Midbrain (tissue), 1 donor: ENCODE measurements at regions not wholly inside any gene's neighbourhood (a gene's known extent, or its start where the extent isn't known, plus 50 kb on each side); places are given as distances from the start of the nearest gene placed in this dataset.

Source experiments
- DNase-seq: peaks from one replicate; lab custom pipeline; 2025; lab: John Stamatoyannopoulos, UW

GRCh38 chr3:21140785-21141184 lies 610.2 kb downstream of the ZNF385D start:
- no peak for DNase-seq

GRCh38 chr3:21138085-21138484 lies 612.9 kb downstream of the ZNF385D start:
- DNase-seq, result no peak

DNA sequence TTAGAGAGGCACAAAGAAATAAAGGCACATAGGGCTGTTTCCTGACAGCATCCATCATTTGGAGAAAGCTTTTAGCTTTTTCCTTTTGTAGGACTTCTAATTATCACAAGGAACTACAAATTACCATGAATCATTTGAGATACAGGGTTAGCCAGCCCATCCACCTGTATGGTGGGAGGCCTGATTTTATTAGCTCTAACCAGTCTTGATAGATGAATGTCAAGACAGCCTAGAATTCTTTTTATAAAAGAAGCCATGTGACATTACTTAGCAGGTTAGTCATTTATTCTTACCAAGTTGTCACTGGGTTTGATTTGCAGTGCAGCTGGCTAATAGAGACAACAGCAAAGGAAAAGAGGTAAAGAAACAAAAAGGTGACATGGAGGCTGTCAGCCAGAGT lies 618.1 kb downstream of the ZNF385D start:
- DNase-seq, result no peak

- DNase-seq, result no peak
These were observed 630.2 kb downstream of the ZNF385D start for GRCh38 chr3:21120826-21121225.

- DNase-seq, result no peak
These were observed 633.6 kb downstream of the ZNF385D start for GRCh38 chr3:21117370-21117769.

DNA sequence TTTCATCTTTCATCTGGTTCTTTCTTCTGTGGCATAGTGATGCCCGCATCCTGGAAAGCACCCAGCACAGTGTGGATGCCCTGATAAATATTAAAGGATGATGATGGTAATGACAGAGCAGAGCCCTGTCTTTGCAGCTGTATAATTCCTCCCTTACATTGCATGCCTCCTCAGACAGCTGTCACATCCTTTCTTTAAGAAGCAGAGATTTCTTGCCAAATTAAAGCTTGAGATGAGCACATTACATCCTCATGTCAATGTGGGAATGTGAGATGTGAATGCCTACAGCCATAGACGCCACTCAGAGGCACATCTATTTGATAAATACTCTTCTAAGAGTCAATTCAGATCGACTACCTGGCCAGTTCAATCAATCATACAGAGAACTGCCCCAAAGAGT lies 642.0 kb downstream of the ZNF385D start:
- no peak for DNase-seq

DNA sequence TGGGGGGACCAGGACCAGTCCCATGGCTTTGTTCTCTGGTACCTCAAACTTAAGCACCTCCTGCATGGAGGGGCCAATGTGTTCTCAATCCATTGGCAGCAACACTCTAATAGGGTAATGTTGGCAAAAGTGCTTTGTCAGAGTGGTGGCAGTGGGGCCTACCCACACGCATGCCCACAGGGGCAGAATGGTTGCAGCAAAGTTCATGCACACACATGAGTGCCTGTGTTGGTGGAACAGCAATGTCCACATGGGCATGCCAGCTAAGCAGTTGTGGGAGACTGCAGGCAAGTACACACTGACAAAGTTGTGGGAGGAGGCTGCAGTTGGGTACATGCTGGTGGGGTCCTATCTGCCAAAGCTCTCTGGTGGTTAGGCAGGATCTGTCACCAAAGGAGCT lies 645.2 kb downstream of the ZNF385D start:
- no peak for DNase-seq

- DNase-seq, result no peak
These were observed 650.2 kb downstream of the ZNF385D start for GRCh38 chr3:21100656-21101359.

- DNase-seq, result no peak
These were observed 656.3 kb downstream of the ZNF385D start for GRCh38 chr3:21094686-21095085.

DNA sequence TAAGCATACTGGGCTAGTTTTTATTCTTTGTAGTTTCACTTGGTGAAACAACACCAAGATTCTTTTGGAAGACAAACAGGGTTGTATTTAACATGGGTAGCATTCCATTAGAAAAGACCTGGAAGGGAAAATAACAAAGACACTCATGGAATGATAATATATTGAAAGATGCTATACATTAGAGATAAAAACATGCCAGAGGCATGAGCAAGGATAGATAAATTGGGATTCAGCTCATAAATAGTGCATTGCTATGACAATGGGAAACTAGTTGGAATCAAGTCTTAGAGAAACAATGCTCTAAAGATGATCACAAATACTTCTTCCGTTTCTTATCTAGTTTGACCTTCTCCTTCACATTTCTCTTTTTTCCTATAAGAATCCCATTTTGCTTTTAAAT lies 677.4 kb downstream of the ZNF385D start:
- DNase-seq, result no peak

DNA sequence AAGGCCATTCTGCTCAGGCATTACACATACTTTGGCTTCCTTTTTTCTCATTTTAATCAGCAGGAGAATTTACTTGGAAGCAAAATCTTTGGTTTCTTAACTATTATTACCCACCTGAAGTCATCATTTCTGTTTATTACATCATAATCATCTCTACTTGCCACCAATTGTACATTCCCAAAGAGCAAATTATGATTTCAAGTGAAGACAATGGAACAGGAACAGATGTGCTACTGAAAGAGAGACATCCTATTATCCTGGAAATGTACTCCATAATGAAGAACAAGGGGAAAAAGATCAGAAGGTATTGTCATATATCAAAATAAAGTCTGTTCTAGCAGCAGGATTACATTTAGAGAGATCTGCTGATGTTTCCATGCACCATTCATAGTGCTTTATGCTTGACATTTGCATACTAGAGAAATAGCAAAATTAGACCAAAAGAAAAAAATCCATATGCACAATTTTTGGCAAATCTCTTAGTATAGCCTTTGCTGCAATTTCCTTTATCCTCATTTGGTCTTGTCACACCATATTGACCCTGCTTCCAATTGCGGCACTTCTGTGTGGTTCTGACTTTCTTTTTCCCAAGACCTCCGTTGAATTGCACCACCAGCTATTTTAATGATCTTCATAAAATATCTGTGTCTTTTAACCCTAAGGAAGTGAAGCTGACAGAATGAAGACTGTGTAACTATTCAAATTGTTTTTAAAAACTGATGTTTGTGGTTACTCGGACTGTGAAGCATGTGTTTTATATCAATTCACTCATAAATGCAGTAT lies 683.8 kb downstream of the ZNF385D start:
- DNase-seq, result no peak

DNA sequence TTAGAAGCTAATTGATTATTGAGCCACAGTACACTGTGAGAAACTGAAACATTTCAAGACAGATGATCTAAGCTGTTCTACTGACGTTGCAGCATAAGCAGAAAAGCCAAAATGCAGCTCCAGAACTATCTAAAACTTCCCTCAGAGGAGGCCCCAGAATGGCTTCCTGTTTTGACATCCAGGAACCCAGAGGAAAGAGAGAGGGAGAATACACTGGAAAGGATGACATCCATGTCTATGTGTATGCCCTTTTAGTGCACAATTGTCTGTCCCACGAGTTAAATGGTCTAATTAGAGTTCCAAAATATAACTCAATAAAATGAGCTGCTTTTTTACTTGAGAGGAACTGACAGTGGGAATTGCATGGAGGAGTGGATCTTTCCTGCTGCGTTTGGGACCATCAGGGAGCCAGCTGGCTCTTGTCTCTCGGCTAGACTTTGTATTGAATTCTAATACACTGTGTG lies 688.1 kb downstream of the ZNF385D start:
- no peak for DNase-seq

- DNase-seq, result no peak
These were observed 691.6 kb downstream of the ZNF385D start for GRCh38 chr3:21059404-21059803.

- DNase-seq, result no peak
These were observed 694.7 kb downstream of the ZNF385D start for GRCh38 chr3:21056293-21056692.

- DNase-seq, result no peak
These were observed 696.0 kb downstream of the ZNF385D start for GRCh38 chr3:21055015-21055414.

DNA sequence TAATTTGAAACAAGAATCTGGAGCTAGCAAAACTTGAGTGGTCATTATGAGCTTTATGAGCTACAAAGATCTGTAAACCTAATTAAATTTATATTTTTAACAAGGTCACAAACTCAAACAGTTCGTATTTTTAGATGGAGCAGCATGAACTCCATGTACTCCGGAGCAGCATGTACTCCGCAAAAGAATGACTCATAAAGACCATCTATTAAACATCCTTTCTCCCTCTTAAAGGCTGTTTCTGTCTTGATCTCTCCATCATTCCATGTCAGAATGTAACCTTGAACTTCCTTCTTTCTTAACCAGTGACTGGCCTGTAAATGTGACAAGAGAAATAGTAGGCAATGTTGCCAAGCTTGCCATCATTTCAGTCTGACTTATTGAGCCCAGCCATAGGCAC lies 696.9 kb downstream of the ZNF385D start:
- no peak for DNase-seq

GRCh38 chr3:21049334-21050062 lies 701.5 kb downstream of the ZNF385D start:
- DNase-seq, result no peak

- no peak for DNase-seq
These were observed 707.9 kb downstream of the ZNF385D start for GRCh38 chr3:21043139-21043538.

DNA sequence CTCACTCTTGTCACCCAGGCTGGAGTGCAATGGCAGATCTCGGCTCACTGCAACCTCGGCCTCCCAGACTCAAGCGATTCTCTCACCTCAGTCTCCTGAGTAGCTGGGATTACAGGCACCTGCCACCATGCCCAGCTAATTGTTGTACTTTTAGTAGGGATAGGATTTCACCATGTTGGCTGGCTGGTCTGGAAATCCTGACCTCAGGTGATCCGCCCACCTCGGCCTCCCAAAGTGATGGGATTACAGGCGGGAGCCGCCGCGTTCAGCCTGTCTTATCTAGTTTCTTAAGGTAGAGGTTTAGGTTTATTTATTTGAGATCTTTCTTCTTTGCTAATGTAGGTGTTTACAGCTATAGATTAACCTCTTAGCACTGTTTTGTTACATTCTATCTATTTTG lies 708.8 kb downstream of the ZNF385D start:
- DNase-seq, result no peak

DNA sequence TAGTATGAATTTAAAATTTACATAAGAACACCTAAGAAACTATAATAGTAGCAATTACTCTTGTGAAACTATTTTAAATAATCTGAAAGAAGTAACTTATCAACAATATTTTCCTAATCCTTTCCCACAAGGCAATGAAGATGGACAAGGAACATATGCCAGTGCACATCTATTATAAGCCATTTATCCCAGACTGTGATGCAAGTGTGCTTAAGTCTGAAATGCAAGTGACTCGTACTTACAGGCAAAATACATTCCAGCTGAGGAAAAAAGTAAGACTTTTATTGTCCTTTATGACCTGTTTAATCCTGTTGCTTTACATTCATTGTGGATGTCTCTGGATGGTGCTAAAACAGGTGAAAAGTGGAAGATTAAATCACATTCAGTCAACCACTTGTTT lies 709.4 kb downstream of the ZNF385D start:
- no peak for DNase-seq

- DNase-seq, result no peak
These were observed 714.1 kb downstream of the ZNF385D start for GRCh38 chr3:21036888-21037287.

GRCh38 chr3:21028412-21028811 lies 722.6 kb downstream of the ZNF385D start:
- no peak for DNase-seq

DNA sequence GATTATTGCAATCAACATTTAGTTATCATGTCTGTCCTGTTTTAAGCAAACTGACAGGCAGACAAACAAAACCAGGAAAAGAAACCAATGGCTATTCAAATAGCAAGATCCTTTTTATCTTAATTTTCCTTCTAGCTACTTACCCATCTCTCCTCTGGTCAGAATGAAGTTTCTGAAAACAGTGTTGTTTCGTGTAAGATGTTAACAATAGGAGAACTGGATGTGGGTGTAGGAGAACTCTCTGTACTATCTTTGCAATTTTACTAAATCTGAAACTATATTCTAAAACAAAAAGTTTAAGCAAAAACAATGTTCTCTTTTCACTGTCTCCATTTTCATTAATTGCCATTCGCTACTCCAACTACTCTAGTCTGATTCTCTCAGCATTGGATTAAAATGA lies 726.4 kb downstream of the ZNF385D start:
- DNase-seq, result no peak
